Thyroid gland (tissue), 4 donors: ENCODE measurements at regions not wholly inside any gene's neighbourhood (a gene's known extent, or its start where the extent isn't known, plus 50 kb on each side); places are given as distances from the start of the nearest gene placed in this dataset.

Experiments used
- DNase-seq, 2 donors: peaks; one replicate each; pipeline ENCODE4 v3.0.0-alpha.2; 2019
- H3K27ac ChIP-seq, 3 donors: fragments of 200-600 bp; sonication (generic); 1 replicate in 2 of 3; 2 replicates in 1 of 3; pipeline ENCODE4 v1.5.1; 2016 to 2019; ENCODE audit warnings: mild to moderate bottlenecking in 1 of 3, moderate library complexity in 1 of 3
- H3K27me3 ChIP-seq: fragments of 200-600 bp; sonication (generic); one replicate; pipeline ENCODE4 v1.5.1; 2019
- H3K36me3 ChIP-seq, 2 donors: fragments of 200-600 bp; sonication (generic); one replicate each; pipeline ENCODE4 v1.5.1; 2016 to 2019
- H3K4me1 ChIP-seq, 2 donors: fragments of 200-600 bp; sonication (generic); one replicate each; pipeline ENCODE4 v1.5.1; 2017 to 2019
- H3K4me3 ChIP-seq, 3 donors: fragments of 200-600 bp; sonication (generic); replicated peaks in 1 of 3; 1 replicate in 2 of 3; 2 replicates in 1 of 3; pipeline ENCODE4 v1.5.1; 2016; ENCODE audit warnings: mild to moderate bottlenecking in 1 of 3
- H3K9me3 ChIP-seq: fragments of 200-600 bp; sonication (generic); one replicate; pipeline ENCODE4 v1.5.1; 2017
- POLR2A ChIP-seq, 2 donors: fragments of 450-650 bp; IDR thresholded peaks; one replicate each; pipeline ENCODE4 v1.6.1; 2017; ENCODE audit warnings: antibody characterized with exemption in 2 of 2, mild to moderate bottlenecking in 2 of 2, moderate library complexity in 1 of 2
- WGBS, 2 donors: methylation state at CpG; one replicate each; pipeline ENCODE4 v1.1.5; 2017; 5-methylcytosine and 5-hydroxymethylcytosine counted together
- intact Hi-C: fragments of 100-400 bp; cut with DNase I; formaldehyde crosslinking; loops from one replicate; pipeline ENCODE4 v1.15.1; 2023
- TF ChIP-seq, protein P1 (sequence below), 6 experiments: fragments of 200-600 bp in 3 of 6; fragments of 450-650 bp in 3 of 6; sonication (generic) in 3 of 6; IDR thresholded peaks; one replicate each; pipeline ENCODE4 v1.5.1; 2016 to 2019; ENCODE audit warnings: antibody characterized with exemption in 6 of 6, mild to moderate bottlenecking in 2 of 6, inconsistent platforms in 1 of 6, moderate library complexity in 1 of 6

DNA sequence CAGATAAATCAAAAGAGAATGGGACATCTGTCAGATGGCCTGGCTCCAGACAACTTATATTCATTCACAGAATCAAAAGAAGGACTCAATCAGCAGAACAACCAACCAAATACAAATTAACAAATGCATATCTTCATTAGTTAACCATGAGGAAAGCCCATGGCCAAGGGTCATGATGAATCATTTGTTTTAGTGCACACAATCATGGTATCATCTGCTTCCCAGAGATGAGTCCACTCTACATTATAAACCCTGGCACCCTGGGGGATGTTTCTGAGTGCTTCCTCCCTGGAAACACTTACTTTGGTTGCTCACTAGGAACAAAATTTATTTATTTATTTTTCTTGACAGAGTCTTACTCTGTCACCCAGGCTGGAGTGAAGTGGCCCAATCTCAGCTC is 453.3 kb upstream of the HS3ST1 start:
- TF ChIP-seq, protein P1, sequence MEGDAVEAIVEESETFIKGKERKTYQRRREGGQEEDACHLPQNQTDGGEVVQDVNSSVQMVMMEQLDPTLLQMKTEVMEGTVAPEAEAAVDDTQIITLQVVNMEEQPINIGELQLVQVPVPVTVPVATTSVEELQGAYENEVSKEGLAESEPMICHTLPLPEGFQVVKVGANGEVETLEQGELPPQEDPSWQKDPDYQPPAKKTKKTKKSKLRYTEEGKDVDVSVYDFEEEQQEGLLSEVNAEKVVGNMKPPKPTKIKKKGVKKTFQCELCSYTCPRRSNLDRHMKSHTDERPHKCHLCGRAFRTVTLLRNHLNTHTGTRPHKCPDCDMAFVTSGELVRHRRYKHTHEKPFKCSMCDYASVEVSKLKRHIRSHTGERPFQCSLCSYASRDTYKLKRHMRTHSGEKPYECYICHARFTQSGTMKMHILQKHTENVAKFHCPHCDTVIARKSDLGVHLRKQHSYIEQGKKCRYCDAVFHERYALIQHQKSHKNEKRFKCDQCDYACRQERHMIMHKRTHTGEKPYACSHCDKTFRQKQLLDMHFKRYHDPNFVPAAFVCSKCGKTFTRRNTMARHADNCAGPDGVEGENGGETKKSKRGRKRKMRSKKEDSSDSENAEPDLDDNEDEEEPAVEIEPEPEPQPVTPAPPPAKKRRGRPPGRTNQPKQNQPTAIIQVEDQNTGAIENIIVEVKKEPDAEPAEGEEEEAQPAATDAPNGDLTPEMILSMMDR (IDR thresholded peaks at IDR 0.05) = no peak
- no peak for TF ChIP-seq POLR2A (IDR thresholded peaks at IDR 0.05)
- H3K36me3 ChIP-seq = no peaks in the 10 kb centered on the region
- intact Hi-C loops = no loop called here
- H3K4me3 ChIP-seq = no peak overlapping the region
- DNase-seq = no peak
- no peaks in the 10 kb centered on the region for H3K27me3 ChIP-seq
- no peaks in the 10 kb centered on the region for H3K4me1 ChIP-seq
- no peak overlapping the region for H3K27ac ChIP-seq
- no peaks in the 10 kb centered on the region for H3K9me3 ChIP-seq

DNA sequence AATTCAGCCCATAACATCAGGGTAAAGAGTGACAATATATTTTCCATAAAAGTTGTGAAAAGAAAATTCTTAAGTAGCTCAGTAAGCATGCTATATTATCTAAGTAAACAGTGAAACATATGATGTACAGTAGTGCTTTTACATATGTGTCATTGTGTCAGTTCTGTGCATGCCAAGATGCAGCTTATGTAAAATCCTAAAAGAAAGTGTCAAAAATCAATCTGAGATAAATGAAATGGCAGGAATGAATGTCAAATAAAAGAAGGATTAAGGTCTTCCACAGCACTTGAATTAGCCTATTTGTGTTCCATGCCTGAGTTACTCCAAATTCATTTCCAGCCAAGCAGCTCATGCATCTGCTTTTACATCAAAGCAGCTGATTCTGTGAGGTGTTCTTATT is 452.7 kb upstream of the HS3ST1 start:
- intact Hi-C loops = no loop called here
- Histone ChIP-seq H3K36me3 (no peaks in the 10 kb centered on the region), H3K4me3 (no peak overlapping the region), H3K4me1 (no peaks in the 10 kb centered on the region), H3K27ac (no peak overlapping the region), H3K9me3 (no peaks in the 10 kb centered on the region), H3K27me3 (no peaks in the 10 kb centered on the region)
- no peak for DNase-seq
- TF ChIP-seq, protein P1 (IDR thresholded peaks at IDR 0.05) = no peak
- no peak for TF ChIP-seq POLR2A (IDR thresholded peaks at IDR 0.05)

DNA sequence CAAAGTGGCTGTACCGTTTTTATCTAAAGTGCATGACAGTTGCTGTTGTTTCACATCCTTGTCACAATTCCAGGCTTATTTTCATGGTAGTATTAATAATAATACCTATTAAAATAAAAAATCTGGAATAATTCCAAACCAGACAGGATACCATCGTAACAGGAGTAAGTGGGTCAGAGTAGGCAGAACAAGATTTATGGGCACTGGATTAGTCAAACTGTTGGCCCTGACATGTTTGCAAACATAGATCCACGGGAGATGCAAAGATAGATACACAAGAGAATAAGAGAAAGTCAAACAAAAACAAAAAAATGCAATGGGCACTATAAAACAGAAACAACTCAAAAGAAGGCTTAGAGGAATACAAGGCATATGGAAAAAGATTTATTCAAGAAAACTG is 449.5 kb upstream of the HS3ST1 start:
- Histone ChIP-seq H3K27ac (no peak overlapping the region), H3K4me3 (no peak overlapping the region), H3K27me3 (no peaks in the 10 kb centered on the region), H3K4me1 (no peaks in the 10 kb centered on the region), H3K36me3 (no peaks in the 10 kb centered on the region), H3K9me3 (no peaks in the 10 kb centered on the region)
- 68 to 73% methylated on average over 3 of the region's 3 CpGs for WGBS, 2 donors
- intact Hi-C loops = no loop called here
- TF ChIP-seq, protein P1 (IDR thresholded peaks at IDR 0.05) = no peak
- no peak for TF ChIP-seq POLR2A (IDR thresholded peaks at IDR 0.05)
- no peak for DNase-seq

DNA sequence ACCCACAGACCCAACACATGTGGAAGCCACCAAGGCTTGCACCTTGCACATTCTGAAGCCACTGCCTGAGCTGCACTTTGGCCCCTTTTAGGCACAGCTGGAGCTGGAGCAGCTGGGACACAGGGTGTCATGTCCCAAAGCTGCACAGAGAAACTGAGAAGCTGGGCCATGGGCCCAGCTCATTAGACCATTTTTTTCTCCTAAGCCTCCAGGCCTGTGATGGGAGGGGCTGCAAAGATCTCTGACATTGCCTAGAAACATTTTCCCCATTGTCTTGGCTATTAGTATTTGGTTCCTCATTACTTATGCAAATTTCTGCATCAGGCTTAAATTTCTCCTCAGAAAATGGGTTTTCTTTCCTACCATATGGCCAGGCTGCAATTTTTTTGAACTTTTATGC is 447.4 kb upstream of the HS3ST1 start:
- DNase-seq = no peak
- no peaks in the 10 kb centered on the region for H3K27me3 ChIP-seq
- no peak overlapping the region for H3K27ac ChIP-seq
- intact Hi-C loops = no loop called here
- TF ChIP-seq, protein P1 (IDR thresholded peaks at IDR 0.05) = no peak
- no peak for TF ChIP-seq POLR2A (IDR thresholded peaks at IDR 0.05)
- H3K4me3 ChIP-seq = no peak overlapping the region
- no peaks in the 10 kb centered on the region for H3K9me3 ChIP-seq
- H3K4me1 ChIP-seq = no peaks in the 10 kb centered on the region
- no peaks in the 10 kb centered on the region for H3K36me3 ChIP-seq

DNA sequence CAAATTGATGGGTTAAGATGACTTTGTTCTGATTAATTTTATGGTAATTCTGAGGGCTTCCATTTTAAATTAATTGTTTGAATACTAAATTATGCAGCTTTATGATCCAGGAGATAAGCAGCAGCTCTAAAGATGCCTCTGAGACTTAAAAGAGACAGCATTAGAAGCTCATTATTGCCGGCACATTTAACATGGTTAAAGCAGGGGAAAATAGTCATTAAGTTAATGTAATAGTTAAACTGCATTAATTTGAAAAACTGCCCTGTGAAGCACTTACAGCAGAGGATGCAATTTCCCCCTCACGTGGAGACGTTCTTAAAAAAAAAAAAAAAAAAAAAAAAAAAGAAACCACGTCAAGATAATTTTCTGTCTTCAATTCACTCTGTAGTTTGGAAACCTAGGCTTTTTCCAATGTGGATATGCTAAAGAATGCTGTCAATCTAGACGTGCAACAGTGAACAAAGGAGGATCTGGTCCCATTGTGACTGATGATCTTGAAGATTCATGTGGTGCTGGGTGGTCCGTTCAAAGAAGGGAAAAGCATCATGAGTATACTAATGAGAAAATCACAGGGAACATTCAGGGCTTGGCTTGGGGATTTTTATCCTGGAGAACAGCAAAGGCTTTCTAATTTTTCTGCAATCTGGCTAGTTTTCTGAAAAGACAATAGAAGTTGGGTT is 440.6 kb upstream of the HS3ST1 start:
- no peak overlapping the region for H3K4me3 ChIP-seq
- H3K36me3 ChIP-seq = no peaks in the 10 kb centered on the region
- H3K27me3 ChIP-seq = no peaks in the 10 kb centered on the region
- 53 to 57% methylated on average over 6 of the region's 6 CpGs for WGBS, 2 donors
- no peaks in the 10 kb centered on the region for H3K9me3 ChIP-seq
- H3K4me1 ChIP-seq = no peaks in the 10 kb centered on the region
- TF ChIP-seq, protein P1 (IDR thresholded peaks at IDR 0.05) = no peak
- TF ChIP-seq POLR2A (IDR thresholded peaks at IDR 0.05) = no peak
- intact Hi-C loops = no loop called here
- H3K27ac ChIP-seq = no peak overlapping the region
- DNase-seq = no peak
